ENCODE measurements at regions not wholly inside any gene's neighbourhood (a gene's known extent, or its start where the extent isn't known, plus 50 kb on each side); places are given as distances from the start of the nearest gene placed in this dataset.

DNA sequence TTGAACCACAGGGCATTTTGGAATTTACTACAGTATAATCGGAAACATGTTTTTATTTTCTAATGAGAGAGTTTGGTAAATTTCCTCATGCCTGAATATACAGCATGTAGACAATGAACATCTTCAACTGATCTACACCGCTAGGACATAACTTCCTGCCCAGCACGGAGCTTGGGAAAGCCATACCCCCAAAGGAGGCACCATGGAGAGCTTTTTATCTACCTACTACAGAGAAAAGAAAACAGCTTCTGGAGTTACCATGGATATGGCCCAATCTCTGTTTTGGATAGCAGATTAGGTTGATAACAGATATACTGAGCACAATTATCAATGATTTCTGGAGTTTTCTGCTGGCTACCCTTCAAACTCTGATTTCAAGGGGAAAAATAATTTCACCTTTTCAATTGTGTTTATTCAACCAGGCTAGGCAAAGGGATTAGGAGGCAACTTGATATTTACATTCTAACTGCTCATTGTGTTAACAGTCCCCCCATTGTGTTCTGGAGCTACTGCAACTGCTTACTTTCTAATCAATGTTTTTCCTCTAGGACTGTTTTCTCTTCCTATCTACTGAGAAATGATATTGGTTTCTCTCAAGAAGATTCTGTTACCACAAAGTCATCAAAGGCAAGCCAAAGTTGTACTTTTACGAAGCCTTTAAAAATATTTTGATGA, 123.0 kb upstream of the ARHGAP28 start:
- no peak overlapping the region for H3K4me3 ChIP-seq (ENCODE audit: low read length)
- no peak overlapping the region for H3K27ac ChIP-seq (ENCODE audit: low read length)
- no peak overlapping the region for H2AFZ ChIP-seq (ENCODE audit: low read depth, low read length)
- H3K9me3 ChIP-seq (ENCODE audit: low read length), result no peaks in the 10 kb centered on the region
- no peaks in the 10 kb centered on the region for H3F3A ChIP-seq (ENCODE audit: insufficient read depth, low read length, poor library complexity, severe bottlenecking)
- no peaks in the 10 kb centered on the region for H3K36me3 ChIP-seq (ENCODE audit: insufficient read depth, low read length)
- no peak for TF ChIP-seq CTCF (IDR thresholded peaks at IDR 0.05; ENCODE audit: poor library complexity, severe bottlenecking)
- TF ChIP-seq EZH2 (IDR thresholded peaks at IDR 0.05; ENCODE audit: borderline replicate concordance, insufficient read depth, low read length, poor library complexity, severe bottlenecking), result no peak
- no peak for TF ChIP-seq EP300 (conservative IDR thresholded peaks at IDR 0.05; ENCODE audit: poor library complexity, severe bottlenecking)
- no peak for TF ChIP-seq POLR2AphosphoS5 (IDR thresholded peaks at IDR 0.05)
- no peak for TF ChIP-seq MXI1 (conservative IDR thresholded peaks at IDR 0.05; ENCODE audit: poor library complexity, severe bottlenecking)
- TF ChIP-seq REST (IDR thresholded peaks at IDR 0.05; ENCODE audit: borderline replicate concordance), result no peak
- no peak for TF ChIP-seq SMC3 (conservative IDR thresholded peaks at IDR 0.05; ENCODE audit: poor library complexity)
- no peak for TF ChIP-seq TAF1 (IDR thresholded peaks at IDR 0.05; ENCODE audit: low read depth)
- TF ChIP-seq RAD21 (conservative IDR thresholded peaks at IDR 0.05), result no peak
- H4K20me1 ChIP-seq (ENCODE audit: insufficient read depth), result no peaks in the 10 kb centered on the region
- H3K27me3 ChIP-seq (ENCODE audit: insufficient read depth, low read depth, low read length), result no peaks in the 10 kb centered on the region
- no peaks in the 10 kb centered on the region for H3K9me2 ChIP-seq (ENCODE audit: insufficient read depth, low read length)
- no peaks in the 10 kb centered on the region for H3K79me2 ChIP-seq (replicated peaks; ENCODE audit: insufficient read depth, low read length)
- no peak overlapping the region for H3K4me2 ChIP-seq (ENCODE audit: low read length)
- H3K9ac ChIP-seq (ENCODE audit: low read length), result no peak overlapping the region

- Histone ChIP-seq H3K4me3 (ENCODE audit: low read length) (no peak overlapping the region), H3K27me3 (ENCODE audit: insufficient read depth, low read depth, low read length) (no peaks in the 10 kb centered on the region), H3K9me2 (ENCODE audit: insufficient read depth, low read length) (no peaks in the 10 kb centered on the region), H3K9me3 (ENCODE audit: low read length) (no peaks in the 10 kb centered on the region), H3F3A (ENCODE audit: insufficient read depth, low read length, poor library complexity, severe bottlenecking) (no peaks in the 10 kb centered on the region), H3K4me2 (ENCODE audit: low read length) (no peak overlapping the region), H4K20me1 (ENCODE audit: insufficient read depth) (no peaks in the 10 kb centered on the region), H3K9ac (ENCODE audit: low read length) (no peak overlapping the region), H2AFZ (ENCODE audit: low read depth, low read length) (no peak overlapping the region), H3K27ac (ENCODE audit: low read length) (no peak overlapping the region), H3K79me2 (replicated peaks; ENCODE audit: insufficient read depth, low read length) (no peaks in the 10 kb centered on the region), H3K36me3 (ENCODE audit: insufficient read depth, low read length) (no peaks in the 10 kb centered on the region)
- no peak for TF ChIP-seq POLR2AphosphoS5 (IDR thresholded peaks at IDR 0.05)
- no peak for TF ChIP-seq TAF1 (IDR thresholded peaks at IDR 0.05; ENCODE audit: low read depth)
- TF ChIP-seq CTCF (IDR thresholded peaks at IDR 0.05; ENCODE audit: poor library complexity, severe bottlenecking), result no peak
These were observed 122.2 kb upstream of the ARHGAP28 start for GRCh38 chr18:6607343-6607742.

Data from neural cell (in vitro differentiated cells).